AG04449 (cell line): ENCODE measurements at regions not wholly inside any gene's neighbourhood (a gene's known extent, or its start where the extent isn't known, plus 50 kb on each side); places are given as distances from the start of the nearest gene placed in this dataset.

ENCODE experiments used
- CTCF ChIA-PET: fragments of 350-600 bp; formaldehyde crosslinking; extraction: SDS; loops from one replicate; lab custom pipeline; 2021; ENCODE audit warnings: antibody characterized with exemption; lab: Yijun Ruan, JAX
- POLR2A ChIA-PET: fragments of 400-600, 350-600 bp; formaldehyde crosslinking; extraction: SDS; loops from one replicate; lab custom pipeline; 2020; ENCODE audit warnings: antibody characterized with exemption, inconsistent platforms; lab: Yijun Ruan, JAX
- DNase-seq: peaks from one replicate; pipeline ENCODE4 v3.0.0-alpha.2; 2010; ENCODE audit warnings: low read depth, low spot score
- H3K4me3 ChIP-seq: 2 replicates; pipeline ENCODE4 v1.5.1; 2011; ENCODE audit warnings: low read depth, mild to moderate bottlenecking, control low read depth, low read length
- TF ChIP-seq, protein P1 (sequence below): IDR thresholded peaks from one replicate; pipeline ENCODE4 v1.5.1; 2011; ENCODE audit warnings: mild to moderate bottlenecking, moderate library complexity, low read length, control low read depth, inconsistent platforms; ENCODE audit not compliant: insufficient read depth; ENCODE audit errors: missing control alignments

GRCh38 chr9:38342532-38342931 lies 50.0 kb upstream of the ALDH1B1 start:
- POLR2A ChIA-PET = no interaction called here

GRCh38 chr9:38342096-38342495 lies 50.4 kb upstream of the ALDH1B1 start:
- POLR2A ChIA-PET = no interaction called here
- no peak for DNase-seq
- CTCF ChIA-PET = no interaction called here
- H3K4me3 ChIP-seq = no peak overlapping the region
- TF ChIP-seq, protein P1, sequence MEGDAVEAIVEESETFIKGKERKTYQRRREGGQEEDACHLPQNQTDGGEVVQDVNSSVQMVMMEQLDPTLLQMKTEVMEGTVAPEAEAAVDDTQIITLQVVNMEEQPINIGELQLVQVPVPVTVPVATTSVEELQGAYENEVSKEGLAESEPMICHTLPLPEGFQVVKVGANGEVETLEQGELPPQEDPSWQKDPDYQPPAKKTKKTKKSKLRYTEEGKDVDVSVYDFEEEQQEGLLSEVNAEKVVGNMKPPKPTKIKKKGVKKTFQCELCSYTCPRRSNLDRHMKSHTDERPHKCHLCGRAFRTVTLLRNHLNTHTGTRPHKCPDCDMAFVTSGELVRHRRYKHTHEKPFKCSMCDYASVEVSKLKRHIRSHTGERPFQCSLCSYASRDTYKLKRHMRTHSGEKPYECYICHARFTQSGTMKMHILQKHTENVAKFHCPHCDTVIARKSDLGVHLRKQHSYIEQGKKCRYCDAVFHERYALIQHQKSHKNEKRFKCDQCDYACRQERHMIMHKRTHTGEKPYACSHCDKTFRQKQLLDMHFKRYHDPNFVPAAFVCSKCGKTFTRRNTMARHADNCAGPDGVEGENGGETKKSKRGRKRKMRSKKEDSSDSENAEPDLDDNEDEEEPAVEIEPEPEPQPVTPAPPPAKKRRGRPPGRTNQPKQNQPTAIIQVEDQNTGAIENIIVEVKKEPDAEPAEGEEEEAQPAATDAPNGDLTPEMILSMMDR = no peak

More at GRCh38 chr9:38342532-38342931, 50.0 kb upstream of the ALDH1B1 start:
- no peak for DNase-seq
- H3K4me3 ChIP-seq = no peak overlapping the region
- CTCF ChIA-PET = no interaction called here
- TF ChIP-seq, protein P1 = no peak

DNA sequence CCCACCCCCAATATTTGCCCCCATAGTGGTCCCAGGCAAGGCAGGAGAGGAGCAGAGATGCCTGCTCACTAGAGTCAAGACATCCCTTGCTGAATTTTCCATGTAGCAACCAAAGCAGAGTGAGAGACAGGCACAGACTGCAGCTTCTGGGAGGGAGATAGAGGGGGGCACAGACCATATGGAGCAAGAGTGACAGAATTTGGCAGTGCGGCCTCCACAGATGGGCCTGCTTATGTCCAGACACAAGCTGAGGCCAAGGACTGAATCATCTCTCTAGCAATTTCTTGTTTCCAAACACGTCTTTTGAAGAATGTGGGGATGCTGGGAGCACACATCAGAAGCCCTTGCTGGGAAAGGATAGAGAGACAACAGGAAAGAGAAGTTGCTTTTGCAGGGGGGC lies 53.0 kb upstream of the ALDH1B1 start:
- CTCF ChIA-PET = no interaction called here
- no peak for DNase-seq
- POLR2A ChIA-PET = no interaction called here
- no peak overlapping the region for H3K4me3 ChIP-seq
- TF ChIP-seq, protein P1 = no peak

- no peak overlapping the region for H3K4me3 ChIP-seq
- TF ChIP-seq, protein P1 = no peak
- POLR2A ChIA-PET = no interaction called here
- CTCF ChIA-PET = interaction anchor here (2.1 kb wide), 1 partner anchor 178 kb away, joined by 5 read pairs; no protein-coding TSS in a partner anchor
- DNase-seq = no peak
These were observed 53.4 kb upstream of the ALDH1B1 start for GRCh38 chr9:38339087-38339486.

- ChIA-PET CTCF (interaction anchor here (1.6 to 2.1 kb wide), 2 partner anchors 36 to 178 kb away, joined by 3 to 5 read pairs; no protein-coding TSS in a partner anchor), POLR2A (no interaction called here)
- TF ChIP-seq, protein P1 = no peak
- H3K4me3 ChIP-seq = no peak overlapping the region
- no peak for DNase-seq
These were observed 54.0 kb upstream of the ALDH1B1 start for GRCh38 chr9:38338342-38339018.

- no peak for DNase-seq
- TF ChIP-seq, protein P1 = no peak
- H3K4me3 ChIP-seq = no peak overlapping the region
- POLR2A ChIA-PET = no interaction called here
- CTCF ChIA-PET = interaction anchor here (1.6 to 2.1 kb wide), 2 partner anchors 37 to 177 kb away, joined by 3 to 5 read pairs; no protein-coding TSS in a partner anchor
These were observed 54.7 kb upstream of the ALDH1B1 start for GRCh38 chr9:38337706-38338264.
